NCI-H345 treated with DMSO at 0.1 percent for 48 hours (cell line): ENCODE measurements at regions not wholly inside any gene's neighbourhood (a gene's known extent, or its start where the extent isn't known, plus 50 kb on each side); places are given as distances from the start of the nearest gene placed in this dataset.
"Not testable (repeated sequence)": the region's sequence is repeated elsewhere in the genome, so short reads cannot be mapped to it uniquely, and the experiment has no call there.

Experiments
- DNase-seq: peaks from one replicate; lab custom pipeline; 2025; ENCODE audit not compliant: unreplicated experiment; lab: John Stamatoyannopoulos, UW

DNA sequence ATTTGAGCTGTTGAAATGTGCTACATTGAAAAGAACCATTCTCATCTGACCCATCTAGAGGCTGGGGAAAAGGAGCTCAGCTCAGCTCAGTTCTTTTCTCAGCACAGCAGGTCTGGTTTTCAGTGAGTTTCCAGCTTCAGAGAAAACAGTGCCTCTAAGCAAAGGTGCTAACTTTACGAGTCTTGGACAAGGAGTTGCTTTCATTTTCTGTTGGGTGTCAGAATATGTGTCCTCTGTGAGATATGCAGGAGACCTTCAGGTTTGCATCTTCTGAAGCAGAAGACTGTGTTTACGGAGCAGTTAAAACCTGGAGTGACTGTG lies 321.3 kb upstream of the USP24 start:
- no peak for DNase-seq

GRCh38 chr1:55535724-55536544 lies 320.8 kb upstream of the USP24 start:
- DNase-seq = no peak

DNA sequence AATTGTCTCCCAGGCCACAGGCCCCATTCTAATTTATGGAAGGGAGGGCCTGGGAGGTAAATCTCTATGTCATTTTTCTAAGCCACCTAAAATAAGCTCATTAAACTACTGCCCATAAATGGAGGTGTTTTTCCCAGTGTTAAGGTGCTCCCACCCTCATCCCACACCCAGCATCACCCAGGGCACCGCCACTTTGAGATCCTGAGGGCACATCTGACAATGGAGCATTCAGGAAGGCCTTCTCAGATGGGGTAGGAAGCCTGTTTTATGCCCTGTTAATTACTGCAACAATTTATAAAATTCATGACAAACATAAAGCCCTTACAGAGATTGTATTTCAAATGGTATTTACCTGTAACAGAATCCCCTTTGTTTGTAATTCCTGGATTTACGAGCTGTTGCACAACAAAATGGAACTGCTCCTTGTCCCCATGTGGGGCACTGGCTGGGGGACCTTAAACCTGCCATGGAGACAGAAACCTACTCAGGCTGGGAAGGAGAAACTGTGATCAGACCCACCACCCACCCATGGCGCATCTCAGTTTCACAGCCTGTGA lies 319.5 kb upstream of the USP24 start:
- no peak for DNase-seq

- DNase-seq = no peak
Observed at GRCh38 chr1:55531644-55532043, 316.5 kb upstream of the USP24 start.

DNA sequence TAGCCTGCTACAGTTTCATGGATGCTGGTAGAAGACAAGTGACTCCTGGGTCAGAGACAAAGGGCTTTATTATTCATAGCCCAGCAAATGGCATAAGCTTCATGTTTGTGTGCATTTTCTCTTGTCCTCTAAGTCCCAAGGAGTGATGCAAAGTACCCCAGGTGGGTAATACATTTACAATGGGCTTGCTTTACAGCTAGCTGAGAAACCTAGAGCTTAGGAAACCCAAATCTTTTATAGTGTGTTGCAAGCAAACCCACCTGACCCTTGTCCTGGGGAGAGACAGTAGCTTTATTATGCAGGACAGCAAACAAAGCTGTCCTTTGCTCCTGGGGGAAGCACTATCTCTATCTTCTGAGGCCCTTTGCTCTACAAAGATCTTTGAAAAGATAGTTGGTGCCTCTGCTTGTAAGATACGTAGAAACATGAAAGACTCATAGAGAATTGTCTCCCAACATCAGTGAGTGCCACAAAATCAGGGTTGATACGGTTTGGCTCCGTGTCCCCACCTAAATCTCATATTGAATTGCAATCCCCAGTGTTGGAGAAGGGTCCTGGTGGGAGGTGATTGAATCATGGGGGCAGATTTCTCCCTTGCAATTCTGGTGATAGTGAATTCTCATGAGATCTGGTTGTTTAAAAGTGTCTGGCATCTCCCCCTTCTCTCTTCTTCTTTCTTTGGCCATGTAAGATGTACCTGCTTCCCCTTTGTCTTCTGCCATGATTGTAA lies 315.8 kb upstream of the USP24 start:
- no peak for DNase-seq

GRCh38 chr1:55529017-55529416 lies 313.9 kb upstream of the USP24 start:
- DNase-seq = no peak

GRCh38 chr1:55527831-55528230 lies 312.7 kb upstream of the USP24 start:
- DNase-seq = no peak

- no peak for DNase-seq
Observed at GRCh38 chr1:55526716-55527115, 311.6 kb upstream of the USP24 start.

- DNase-seq = no peak
Observed at GRCh38 chr1:55524006-55524405, 308.8 kb upstream of the USP24 start.

GRCh38 chr1:55522982-55523381 lies 307.8 kb upstream of the USP24 start:
- no peak for DNase-seq

DNA sequence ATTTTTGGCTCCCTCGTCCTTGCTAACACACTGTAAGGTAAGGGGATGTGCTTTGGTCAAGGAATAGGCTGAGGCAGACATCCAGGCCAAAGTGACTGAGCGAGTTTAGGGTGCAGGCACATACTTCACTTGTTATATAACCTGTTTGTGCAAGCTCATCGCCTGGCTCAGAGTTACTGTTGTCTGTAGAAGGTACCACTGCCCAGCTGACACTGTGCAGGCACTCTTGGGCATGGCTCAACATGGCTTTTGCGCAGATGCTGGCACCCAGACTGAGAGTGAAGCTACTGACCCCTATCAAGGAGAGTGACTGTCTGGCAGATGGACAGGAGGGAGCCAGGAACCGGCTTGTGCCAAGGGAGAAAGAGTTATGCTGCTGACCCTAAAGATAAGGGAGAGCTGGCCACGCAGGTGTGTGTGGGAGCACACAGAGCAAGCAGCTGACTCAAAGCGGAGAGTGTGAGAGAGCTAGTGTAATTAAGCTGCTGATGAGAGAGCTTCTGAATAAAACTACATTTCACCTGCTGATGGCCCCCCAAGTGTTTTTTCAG lies 307.3 kb upstream of the USP24 start:
- no peak for DNase-seq

DNA sequence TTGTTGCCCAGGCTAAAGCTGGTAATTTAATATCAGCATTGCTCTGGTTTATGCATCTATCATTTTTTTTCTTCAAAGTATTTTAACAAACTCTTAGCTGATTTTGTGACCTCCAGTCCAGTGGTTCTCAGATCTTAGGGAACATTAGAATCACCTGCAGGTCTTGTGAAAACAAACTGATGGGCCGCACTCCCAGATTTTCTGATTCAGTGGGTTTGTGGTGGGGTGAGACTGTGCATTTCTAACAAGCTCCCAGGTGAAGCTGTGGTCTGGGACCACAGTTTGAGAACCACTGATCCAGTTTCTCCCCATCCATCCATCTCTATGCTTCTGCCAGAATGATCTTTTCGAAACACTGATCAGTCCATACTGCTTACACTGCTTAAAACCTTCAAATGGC lies 305.7 kb upstream of the USP24 start:
- DNase-seq = no peak

GRCh38 chr1:55519937-55520683 lies 304.9 kb upstream of the USP24 start:
- no peak for DNase-seq

GRCh38 chr1:55519276-55519675 lies 304.1 kb upstream of the USP24 start:
- no peak for DNase-seq

DNA sequence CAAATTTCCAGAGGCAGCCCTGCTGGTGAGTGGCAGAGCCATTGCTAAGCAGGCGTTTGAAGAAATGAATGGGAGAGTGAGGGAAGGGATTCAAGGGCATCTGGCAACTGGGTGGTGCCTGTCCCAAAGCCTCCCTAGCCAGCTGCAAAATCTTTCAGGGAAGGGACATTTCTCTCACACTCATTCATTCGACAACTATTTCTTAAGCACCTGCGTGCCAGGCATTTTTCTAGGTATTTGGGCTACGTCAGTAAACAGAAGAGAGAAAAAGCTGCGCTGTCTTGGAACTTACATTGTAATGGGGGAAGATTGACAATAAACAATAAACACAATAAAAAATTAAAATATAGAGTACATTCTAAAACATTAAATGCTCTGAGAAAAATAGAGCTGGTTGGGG lies 301.9 kb upstream of the USP24 start:
- no peak for DNase-seq

DNA sequence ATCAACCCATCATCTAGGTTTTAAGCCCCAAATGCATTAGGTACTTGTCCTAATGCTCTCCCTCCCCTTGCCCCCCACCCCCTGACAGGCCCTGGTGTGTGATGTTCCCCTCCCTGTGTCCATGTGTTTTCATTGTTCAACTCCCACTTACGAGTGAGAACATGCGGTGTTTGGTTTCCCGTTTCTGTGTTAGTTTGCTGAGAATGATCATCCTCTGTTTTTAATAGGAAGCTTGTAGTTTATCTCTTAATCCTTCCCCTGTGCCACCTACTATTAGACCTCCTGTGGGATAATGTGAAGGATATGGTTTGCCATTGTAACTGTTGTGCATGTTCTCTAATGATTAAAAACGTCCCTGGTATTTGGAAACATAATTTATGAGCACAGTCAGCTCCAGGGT lies 299.4 kb upstream of the USP24 start:
- not testable (repeated sequence) for DNase-seq

GRCh38 chr1:55512466-55512865 lies 297.3 kb upstream of the USP24 start:
- no peak for DNase-seq

DNA sequence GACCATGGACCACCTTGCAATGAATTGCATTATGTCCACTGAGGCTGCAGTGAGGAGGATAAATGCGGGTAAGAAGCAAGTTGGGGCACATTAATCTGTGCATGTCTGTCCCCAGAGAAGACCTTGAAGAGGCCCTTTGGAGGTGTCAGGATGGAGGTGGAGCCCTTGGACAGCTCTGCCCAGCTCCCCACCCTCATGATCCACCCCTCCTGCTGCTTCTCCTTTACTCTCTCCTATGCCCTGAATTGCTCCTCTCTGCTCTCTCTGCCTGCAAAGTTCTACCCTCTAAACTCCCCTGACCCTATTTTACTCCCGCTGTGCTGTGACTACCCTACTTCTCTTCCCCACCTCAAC lies 292.4 kb upstream of the USP24 start:
- no peak for DNase-seq

GRCh38 chr1:55506740-55507577 lies 291.8 kb upstream of the USP24 start:
- DNase-seq = no peak

DNA sequence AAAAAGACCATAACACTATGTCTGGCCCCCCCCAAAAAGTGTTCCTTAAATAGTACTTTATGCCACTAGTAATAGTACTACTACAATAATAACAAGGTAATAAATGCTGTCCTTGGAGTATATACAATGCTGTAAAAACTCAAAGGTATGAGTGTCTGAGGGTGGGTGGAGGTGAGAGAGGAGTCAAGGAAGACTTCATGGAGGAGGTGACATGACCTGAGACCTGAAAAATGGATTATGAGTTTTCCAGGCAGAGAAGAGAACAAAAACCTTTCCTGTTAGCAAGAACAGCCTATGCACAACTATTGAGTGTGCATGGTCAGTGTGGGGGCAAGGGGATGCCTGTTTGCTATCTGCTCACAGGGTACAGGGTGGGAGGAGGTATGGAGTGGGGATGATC lies 290.2 kb upstream of the USP24 start:
- DNase-seq = no peak

DNA sequence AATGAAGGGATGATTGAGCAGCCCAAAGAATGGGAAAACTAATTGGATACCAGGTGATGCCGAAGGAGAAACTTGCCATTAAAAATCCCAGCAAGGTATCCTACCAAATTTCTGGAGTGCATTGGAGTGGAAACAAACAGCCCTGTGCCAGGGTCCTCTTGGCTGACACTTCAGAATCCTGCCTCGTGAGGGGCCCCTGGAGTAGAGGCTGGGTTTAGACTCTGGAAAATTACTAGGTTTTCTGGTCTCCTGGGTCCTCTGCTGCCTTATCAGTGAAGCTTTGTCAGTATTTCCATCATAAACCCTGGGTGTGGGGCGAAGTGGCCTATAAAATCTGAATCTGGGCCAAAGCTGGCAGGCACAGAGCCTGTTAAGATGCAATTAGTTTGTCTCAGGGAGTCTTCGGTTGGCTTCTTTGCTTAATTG lies 289.2 kb upstream of the USP24 start:
- DNase-seq = no peak
